PC-9 (cell line): ENCODE measurements at regions not wholly inside any gene's neighbourhood (a gene's known extent, or its start where the extent isn't known, plus 50 kb on each side); places are given as distances from the start of the nearest gene placed in this dataset.

ENCODE experiments used
- BruUV-seq: library from RNA; stranded (reverse); fragments of 400-500 nt; replicated peaks from 2 replicates; lab custom pipeline; 2021; lab: Mats Ljungman, UMichigan
- CTCF ChIA-PET: fragments of 300-600 bp; sonication (Branson Sonifier 250); formaldehyde crosslinking; loops from one replicate; lab custom pipeline; 2022; ENCODE audit warnings: antibody characterized with exemption; lab: Charles Lee
- POLR2A ChIA-PET: fragments of 300-600 bp; sonication (Branson Sonifier 250); formaldehyde crosslinking; loops from one replicate; lab custom pipeline; 2022; ENCODE audit warnings: antibody characterized with exemption; ENCODE audit not compliant: unreplicated experiment; lab: Charles Lee
- DNase-seq, 2 experiments: peaks; one replicate each; pipeline versions ENCODE4 v3.0.0 to v3.0.0-alpha.2; 2015 to 2022; ENCODE audit warnings: mixed read lengths in 1 of 2
- H2AFZ ChIP-seq: fragments of 200-600 bp; sonication (generic); 2 replicates; pipeline ENCODE4 v1.8.1; 2017; ENCODE audit warnings: antibody characterized with exemption
- H3F3A ChIP-seq: fragments of 200-600 bp; sonication (generic); 2 replicates; pipeline ENCODE4 v1.8.1; 2017; ENCODE audit warnings: antibody characterized with exemption, mild to moderate bottlenecking, low read depth; ENCODE audit not compliant: insufficient read depth
- H3K27ac ChIP-seq: fragments of 200-600 bp; sonication (generic); 2 replicates; pipeline ENCODE4 v1.6.1; 2016; ENCODE audit warnings: mixed run types
- H3K27me3 ChIP-seq: fragments of 200-600 bp; sonication (generic); 2 replicates; pipeline ENCODE4 v1.6.1; 2016; ENCODE audit warnings: low read depth, mixed run types; ENCODE audit not compliant: insufficient read depth
- H3K36me3 ChIP-seq: fragments of 200-600 bp; sonication (generic); 2 replicates; pipeline ENCODE4 v1.6.1; 2016; ENCODE audit warnings: low read depth, mixed run types
- H3K4me1 ChIP-seq: fragments of 200-600 bp; sonication (generic); replicated peaks from 2 replicates; pipeline ENCODE4 v1.6.1; 2016; ENCODE audit warnings: mixed run types; ENCODE audit not compliant: insufficient read depth
- H3K4me2 ChIP-seq: fragments of 200-600 bp; sonication (generic); 2 replicates; pipeline ENCODE4 v1.6.1; 2017; ENCODE audit warnings: mixed run types
- H3K4me3 ChIP-seq: fragments of 200-600 bp; sonication (generic); 2 replicates; pipeline ENCODE4 v1.6.1; 2016; ENCODE audit warnings: mixed run types
- H3K79me2 ChIP-seq: fragments of 200-600 bp; sonication (generic); 2 replicates; pipeline ENCODE4 v1.6.1; 2017; ENCODE audit warnings: low read depth, mixed run types
- H3K9me2 ChIP-seq: fragments of 200-600 bp; sonication (generic); 2 replicates; pipeline ENCODE4 v1.8.1; 2017; ENCODE audit warnings: mild to moderate bottlenecking; ENCODE audit not compliant: insufficient read depth
- H3K9me3 ChIP-seq: fragments of 200-600 bp; sonication (generic); 2 replicates; pipeline ENCODE4 v1.8.1; 2016; ENCODE audit warnings: low read depth; ENCODE audit not compliant: insufficient read depth
- H4K20me1 ChIP-seq: fragments of 200-600 bp; sonication (generic); 2 replicates; pipeline ENCODE4 v1.8.1; 2017; ENCODE audit not compliant: insufficient read depth
- CTCF ChIP-seq: fragments of 200-600 bp; sonication (generic); conservative IDR thresholded peaks from 2 replicates; pipeline ENCODE4 v1.6.1; 2017; ENCODE audit warnings: mixed run types, antibody characterized with exemption, mild to moderate bottlenecking, moderate library complexity
- EZH2 ChIP-seq: fragments of 200-600 bp; sonication (generic); IDR thresholded peaks from 2 replicates; pipeline ENCODE4 v1.8.0; 2017; ENCODE audit warnings: antibody characterized with exemption, low read depth
- intact Hi-C: fragments of 100-400 bp; cut with micrococcal nuclease; formaldehyde crosslinking; loops from one replicate; pipeline ENCODE4 v1.10.0; 2022; ENCODE audit not compliant: unreplicated experiment

DNA sequence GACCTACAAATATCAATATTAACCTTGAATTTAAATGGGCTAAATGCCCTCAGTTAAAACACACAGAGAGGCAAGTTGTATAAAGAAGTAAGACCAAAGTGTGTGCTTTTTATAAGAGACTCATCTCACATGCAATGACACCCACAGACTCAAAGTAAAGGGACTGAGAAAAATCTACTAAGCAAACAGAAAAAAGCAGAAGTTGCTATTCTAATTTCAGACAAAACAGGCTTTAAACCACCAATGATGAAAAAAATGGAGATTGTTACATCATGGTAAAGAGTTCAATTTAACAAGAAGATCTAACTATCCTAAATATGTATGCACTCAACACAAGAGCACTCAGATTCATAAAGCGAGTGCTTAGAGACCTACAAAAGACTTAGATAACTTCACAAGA, 741.9 kb upstream of the MARCKS start:
- Histone ChIP-seq H3K27me3 (no peaks in the 10 kb centered on the region), H3K4me1 (peaks cover 18% of the 10 kb centered on the region), H3K4me3 (no peak overlapping the region), H4K20me1 (no peaks in the 10 kb centered on the region), H3F3A (peaks cover 21% of the 10 kb centered on the region), H3K4me2 (no peak overlapping the region), H3K9me3 (peaks cover 31% of the 10 kb centered on the region), H3K27ac (no peak overlapping the region), H3K9me2 (no peaks in the 10 kb centered on the region), H3K36me3 (peaks cover 5% of the 10 kb centered on the region; the same call in 1 of the 2 replicates), H2AFZ (no peak overlapping the region), H3K79me2 (no peaks in the 10 kb centered on the region)
- DNase-seq, result no peak
- intact Hi-C loops, result no loop called here
- ChIA-PET CTCF (no interaction called here), POLR2A (no interaction called here)
- BruUV-seq, result no TSS peak
- TF ChIP-seq EZH2, result no peak
- no peak for TF ChIP-seq CTCF

GRCh38 chr6:113120224-113120581, 736.9 kb upstream of the MARCKS start:
- CTCF ChIA-PET, result interaction anchor here (1.2 to 1.8 kb wide), 4 partner anchors 62 to 759 kb away, joined by 3 to 20 read pairs (median 4); no protein-coding TSS in a partner anchor
- POLR2A ChIA-PET, result interaction anchor here (0.6 to 0.9 kb wide), 4 partner anchors 241 to 787 kb away, joined by 3 to 6 read pairs (median 5); no protein-coding TSS in a partner anchor
- H3K36me3 ChIP-seq, result peaks cover 5% of the 10 kb centered on the region; the same call in 1 of the 2 replicates
- peaks cover 51% of the 10 kb centered on the region for H3F3A ChIP-seq
- H3K4me3 ChIP-seq, result peak overlapping the region; percentile 31; the same call in 1 of the 2 replicates
- H3K27me3 ChIP-seq, result no peaks in the 10 kb centered on the region
- H3K4me1 ChIP-seq, result peaks cover 57% of the 10 kb centered on the region
- peak overlapping the region; percentile 71 for H3K4me2 ChIP-seq
- H3K9me2 ChIP-seq, result no peaks in the 10 kb centered on the region
- no peak overlapping the region for H2AFZ ChIP-seq
- TF ChIP-seq EZH2, result no peak
- TF ChIP-seq CTCF, result no peak
- no peaks in the 10 kb centered on the region for H3K79me2 ChIP-seq
- DNase-seq, result peak; percentile 32 to 99
- no TSS peak for BruUV-seq
- intact Hi-C loops, result loop anchor here (1.0 to 10.0 kb wide), 7 partner anchors 185 to 642 kb away; no protein-coding TSS in a partner anchor
- peak overlapping the region; percentile 93 for H3K27ac ChIP-seq
- H3K9me3 ChIP-seq, result peaks cover 46% of the 10 kb centered on the region
- H4K20me1 ChIP-seq, result no peaks in the 10 kb centered on the region

GRCh38 chr6:113120582-113121285, 736.4 kb upstream of the MARCKS start:
- intact Hi-C loops, result loop anchor here (1.0 to 10.0 kb wide), 8 partner anchors 184 to 789 kb away; no protein-coding TSS in a partner anchor
- Histone ChIP-seq H3K4me3 (peak overlapping the region; percentile 35; the same call in 1 of the 2 replicates), H3K4me1 (peaks cover 57% of the 10 kb centered on the region), H3K79me2 (no peaks in the 10 kb centered on the region), H3K9me3 (peaks cover 43% of the 10 kb centered on the region), H3K4me2 (peak overlapping the region; percentile 71), H3K9me2 (no peaks in the 10 kb centered on the region), H4K20me1 (no peaks in the 10 kb centered on the region), H3K36me3 (peaks cover 5% of the 10 kb centered on the region; the same call in 1 of the 2 replicates), H3K27ac (peak overlapping the region; percentile 93), H3K27me3 (no peaks in the 10 kb centered on the region), H2AFZ (peak overlapping the region; percentile 43; the same call in 1 of the 2 replicates), H3F3A (peaks cover 51% of the 10 kb centered on the region)
- ChIA-PET POLR2A (interaction anchor here (0.6 to 0.9 kb wide), 6 partner anchors 240 to 786 kb away, joined by 3 to 19 read pairs (median 6); no protein-coding TSS in a partner anchor), CTCF (interaction anchor here (0.6 to 1.8 kb wide), 6 partner anchors 62 to 758 kb away, joined by 3 to 20 read pairs (median 4); no protein-coding TSS in a partner anchor)
- TF ChIP-seq EZH2 (no peak), CTCF (no peak)
- BruUV-seq, result no TSS peak
- DNase-seq, result peak; percentile 77 to 100
